ENCODE measurements at regions not wholly inside any gene's neighbourhood (a gene's known extent, or its start where the extent isn't known, plus 50 kb on each side); places are given as distances from the start of the nearest gene placed in this dataset.
"Not testable (repeated sequence)": the region's sequence is repeated elsewhere in the genome, so short reads cannot be mapped to it uniquely, and the experiment has no call there.

- no peak for DNase-seq (ENCODE audit: low read depth in 2 of 2)
Measured at GRCh38 chr3:103470498-103470897, 1035.7 kb downstream of the ZPLD1 start.

GRCh38 chr3:103494011-103494410, 1059.2 kb downstream of the ZPLD1 start:
- DNase-seq (ENCODE audit: low read depth in 2 of 2): no peak

GRCh38 chr3:103494512-103494911, 1059.7 kb downstream of the ZPLD1 start:
- no peak for DNase-seq (ENCODE audit: low read depth in 2 of 2)

GRCh38 chr3:103495186-103495585, 1060.4 kb downstream of the ZPLD1 start:
- no peak for DNase-seq (ENCODE audit: low read depth in 2 of 2)

GRCh38 chr3:103499132-103499900, 1064.5 kb downstream of the ZPLD1 start:
- no peak for DNase-seq (ENCODE audit: low read depth in 2 of 2)

GRCh38 chr3:103499967-103500366, 1065.2 kb downstream of the ZPLD1 start:
- no peak for DNase-seq (ENCODE audit: low read depth in 2 of 2)

- no peak for DNase-seq (ENCODE audit: low read depth in 2 of 2)
Measured at GRCh38 chr3:103510760-103511159, 1075.9 kb downstream of the ZPLD1 start.

GRCh38 chr3:103511891-103512290, 1077.1 kb downstream of the ZPLD1 start:
- DNase-seq (ENCODE audit: low read depth in 2 of 2): no peak

- no peak for DNase-seq (ENCODE audit: low read depth in 2 of 2)
Measured at GRCh38 chr3:103512595-103512994, 1077.8 kb downstream of the ZPLD1 start.

GRCh38 chr3:103513003-103513402, 1078.2 kb downstream of the ZPLD1 start:
- no peak for DNase-seq (ENCODE audit: low read depth in 2 of 2)

GRCh38 chr3:103515116-103515515, 1080.3 kb downstream of the ZPLD1 start:
- DNase-seq (ENCODE audit: low read depth in 2 of 2): no peak

- DNase-seq (ENCODE audit: low read depth in 2 of 2): no peak
Measured at GRCh38 chr3:103516950-103517349, 1082.1 kb downstream of the ZPLD1 start.

- not testable (repeated sequence) for DNase-seq (ENCODE audit: low read depth in 2 of 2)
Measured at GRCh38 chr3:103531327-103531726, 1096.5 kb downstream of the ZPLD1 start.

- no peak for DNase-seq (ENCODE audit: low read depth in 2 of 2)
Measured at GRCh38 chr3:103532986-103533385, 1098.2 kb downstream of the ZPLD1 start.

GRCh38 chr3:103554451-103554850, 1119.6 kb downstream of the ZPLD1 start:
- no peak for DNase-seq (ENCODE audit: low read depth in 2 of 2)

GRCh38 chr3:103564116-103564515, 1129.3 kb downstream of the ZPLD1 start:
- not testable (repeated sequence) for DNase-seq (ENCODE audit: low read depth in 2 of 2)

- DNase-seq (ENCODE audit: low read depth in 2 of 2): no peak
Measured at GRCh38 chr3:103585809-103586208, 1151.0 kb downstream of the ZPLD1 start.

GRCh38 chr3:103589770-103590169, 1155.0 kb downstream of the ZPLD1 start:
- no peak for DNase-seq (ENCODE audit: low read depth in 2 of 2)

- DNase-seq (ENCODE audit: low read depth in 2 of 2): no peak
Measured at GRCh38 chr3:103600844-103601243, 1166.0 kb downstream of the ZPLD1 start.

- no peak for DNase-seq (ENCODE audit: low read depth in 2 of 2)
Measured at GRCh38 chr3:103601666-103602065, 1166.9 kb downstream of the ZPLD1 start.

GRCh38 chr3:103609472-103609871, 1174.7 kb downstream of the ZPLD1 start:
- no peak for DNase-seq (ENCODE audit: low read depth in 2 of 2)

GRCh38 chr3:103613397-103614156, 1178.8 kb downstream of the ZPLD1 start:
- no peak for DNase-seq (ENCODE audit: low read depth in 2 of 2)

- no peak for DNase-seq (ENCODE audit: low read depth in 2 of 2)
Measured at GRCh38 chr3:103614719-103615118, 1179.9 kb downstream of the ZPLD1 start.

Data from stimulated activated CD8-positive, alpha-beta memory T cell treated with anti-CD3 and anti-CD28 coated beads, Interleukin-2, amount 100 ng/mL, for 48 hours (primary cell).